ENCODE measurements at regions not wholly inside any gene's neighbourhood (a gene's known extent, or its start where the extent isn't known, plus 50 kb on each side); places are given as distances from the start of the nearest gene placed in this dataset.

DNA sequence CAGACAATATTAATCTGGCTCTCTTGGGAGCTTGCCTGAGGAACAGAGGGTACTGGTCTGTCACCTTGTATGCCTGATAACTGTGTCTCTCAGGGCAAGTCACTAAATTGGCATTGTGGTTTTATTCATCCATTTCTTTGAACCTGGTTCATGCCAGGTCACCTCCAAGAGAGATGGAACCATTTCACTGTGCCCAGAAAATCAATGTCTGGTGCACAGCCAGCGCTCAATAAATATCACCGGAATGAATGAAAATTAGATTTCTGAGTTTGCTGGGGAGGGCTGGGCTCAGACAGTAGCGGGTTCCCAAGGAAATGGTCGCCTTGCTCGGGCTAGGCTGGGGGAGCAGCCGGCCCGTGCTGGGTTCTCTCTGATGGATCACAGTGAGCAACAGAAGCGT is 64.1 kb upstream of the BAIAP2L1 start:
- DNase-seq = no peak
- Histone ChIP-seq H3K27me3 (no peaks in the 10 kb centered on the region), H3K4me3 (no peak overlapping the region), H3K4me1 (no peaks in the 10 kb centered on the region), H3K9me3 (no peaks in the 10 kb centered on the region), H3K27ac (no peak overlapping the region), H3K36me3 (no peaks in the 10 kb centered on the region)
- TF ChIP-seq POLR2A (IDR thresholded peaks at IDR 0.05) = no peak
- TF ChIP-seq, protein P1, sequence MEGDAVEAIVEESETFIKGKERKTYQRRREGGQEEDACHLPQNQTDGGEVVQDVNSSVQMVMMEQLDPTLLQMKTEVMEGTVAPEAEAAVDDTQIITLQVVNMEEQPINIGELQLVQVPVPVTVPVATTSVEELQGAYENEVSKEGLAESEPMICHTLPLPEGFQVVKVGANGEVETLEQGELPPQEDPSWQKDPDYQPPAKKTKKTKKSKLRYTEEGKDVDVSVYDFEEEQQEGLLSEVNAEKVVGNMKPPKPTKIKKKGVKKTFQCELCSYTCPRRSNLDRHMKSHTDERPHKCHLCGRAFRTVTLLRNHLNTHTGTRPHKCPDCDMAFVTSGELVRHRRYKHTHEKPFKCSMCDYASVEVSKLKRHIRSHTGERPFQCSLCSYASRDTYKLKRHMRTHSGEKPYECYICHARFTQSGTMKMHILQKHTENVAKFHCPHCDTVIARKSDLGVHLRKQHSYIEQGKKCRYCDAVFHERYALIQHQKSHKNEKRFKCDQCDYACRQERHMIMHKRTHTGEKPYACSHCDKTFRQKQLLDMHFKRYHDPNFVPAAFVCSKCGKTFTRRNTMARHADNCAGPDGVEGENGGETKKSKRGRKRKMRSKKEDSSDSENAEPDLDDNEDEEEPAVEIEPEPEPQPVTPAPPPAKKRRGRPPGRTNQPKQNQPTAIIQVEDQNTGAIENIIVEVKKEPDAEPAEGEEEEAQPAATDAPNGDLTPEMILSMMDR (IDR thresholded peaks at IDR 0.05) = no peak

DNA sequence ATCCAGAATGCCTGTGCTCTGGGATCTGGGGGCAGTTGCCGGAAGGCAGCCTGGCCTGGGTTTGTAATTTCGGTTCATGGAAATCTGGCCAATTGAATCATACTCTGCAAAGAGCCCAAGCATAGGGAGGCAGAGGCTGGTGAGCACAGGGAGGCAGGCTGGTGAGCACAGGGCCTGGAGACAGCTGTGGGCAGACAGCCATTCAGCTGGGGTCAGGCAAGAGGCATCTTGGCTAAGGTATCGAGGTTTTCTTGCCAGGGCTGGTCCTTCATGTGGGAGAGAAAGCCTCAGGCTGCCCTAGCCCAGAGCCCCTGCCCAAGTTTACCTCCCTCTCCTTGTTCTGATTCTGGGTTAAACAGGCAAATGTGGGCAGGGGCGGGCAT is 63.7 kb upstream of the BAIAP2L1 start:
- no peak overlapping the region for H3K27ac ChIP-seq
- TF ChIP-seq, protein P1 (IDR thresholded peaks at IDR 0.05) = no peak
- TF ChIP-seq POLR2A (IDR thresholded peaks at IDR 0.05) = no peak
- DNase-seq = no peak
- no peaks in the 10 kb centered on the region for H3K27me3 ChIP-seq
- no peak overlapping the region for H3K4me3 ChIP-seq
- no peaks in the 10 kb centered on the region for H3K9me3 ChIP-seq
- H3K4me1 ChIP-seq = no peaks in the 10 kb centered on the region
- no peaks in the 10 kb centered on the region for H3K36me3 ChIP-seq

- Histone ChIP-seq H3K4me3 (no peak overlapping the region), H3K36me3 (no peaks in the 10 kb centered on the region), H3K9me3 (no peaks in the 10 kb centered on the region), H3K4me1 (no peaks in the 10 kb centered on the region), H3K27me3 (no peaks in the 10 kb centered on the region), H3K27ac (no peak overlapping the region)
- TF ChIP-seq, protein P1 (IDR thresholded peaks at IDR 0.05) = no peak
- no peak for TF ChIP-seq POLR2A (IDR thresholded peaks at IDR 0.05)
- DNase-seq = no peak
Observed at GRCh38 chr7:98463837-98464557, 63.1 kb upstream of the BAIAP2L1 start.

- no peak overlapping the region for H3K27ac ChIP-seq
- no peak for DNase-seq
- no peak overlapping the region for H3K4me3 ChIP-seq
- H3K4me1 ChIP-seq = no peaks in the 10 kb centered on the region
- H3K36me3 ChIP-seq = no peaks in the 10 kb centered on the region
- no peak for TF ChIP-seq POLR2A (IDR thresholded peaks at IDR 0.05)
- TF ChIP-seq, protein P1 (IDR thresholded peaks at IDR 0.05) = no peak
- H3K27me3 ChIP-seq = no peaks in the 10 kb centered on the region
- no peaks in the 10 kb centered on the region for H3K9me3 ChIP-seq
Observed at GRCh38 chr7:98462911-98463633, 62.2 kb upstream of the BAIAP2L1 start.

DNA sequence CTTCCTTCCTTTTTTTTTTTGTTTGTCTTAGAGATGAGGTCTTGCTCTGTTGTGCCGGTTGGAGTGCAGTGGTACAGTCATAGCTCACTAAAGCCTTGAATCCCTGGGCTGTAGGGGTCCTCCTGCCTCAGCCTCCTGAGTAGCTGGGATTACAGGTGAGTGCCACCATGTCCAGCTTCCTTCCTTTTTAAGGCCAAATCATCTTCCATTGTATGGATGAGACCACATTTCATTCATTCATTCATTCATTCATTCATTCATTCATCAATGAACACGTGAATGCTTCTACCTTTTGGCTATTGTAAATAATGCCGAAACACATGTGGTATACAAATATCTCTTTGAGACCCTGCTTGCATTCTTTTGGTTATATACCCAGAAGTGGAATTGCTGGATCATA is 60.0 kb upstream of the BAIAP2L1 start:
- Histone ChIP-seq H3K9me3 (no peaks in the 10 kb centered on the region), H3K27ac (no peak overlapping the region), H3K4me1 (no peaks in the 10 kb centered on the region), H3K27me3 (no peaks in the 10 kb centered on the region), H3K4me3 (no peak overlapping the region), H3K36me3 (no peaks in the 10 kb centered on the region)
- TF ChIP-seq POLR2A (IDR thresholded peaks at IDR 0.05) = no peak
- TF ChIP-seq, protein P1 (IDR thresholded peaks at IDR 0.05) = no peak
- DNase-seq = no peak

Measured in Peyer's patch (tissue), 4 donors.